Psoas muscle (tissue), 7 donors: ENCODE measurements at regions not wholly inside any gene's neighbourhood (a gene's known extent, or its start where the extent isn't known, plus 50 kb on each side); places are given as distances from the start of the nearest gene placed in this dataset.
"Not testable (repeated sequence)": the region's sequence is repeated elsewhere in the genome, so short reads cannot be mapped to it uniquely, and the experiment has no call there.

Experiments
- ATAC-seq, 4 donors: fragments of 200-7000 bp; cut with Tn5 transposase; one replicate each; pipeline ENCODE4 v1.9.1; 2020; ENCODE audit warnings: moderate library complexity in 3 of 4, mild to moderate bottlenecking in 2 of 4
- DNase-seq, 2 donors: peaks; one replicate each; pipeline ENCODE4 v3.0.0-alpha.2; 2020
- H3K27ac ChIP-seq: fragments of 200-600 bp; one replicate; pipeline ENCODE4 v1.8.0; 2022
- H3K27me3 ChIP-seq, 3 donors: fragments of 200-600 bp in 1 of 3; one replicate each; pipeline versions ENCODE4 v1.6.1 to v1.8.0; 2013 to 2022; ENCODE audit warnings: low read length in 2 of 3, mild to moderate bottlenecking in 2 of 3, moderate library complexity in 1 of 3; ENCODE audit not compliant: insufficient read depth in 3 of 3
- H3K36me3 ChIP-seq, 2 donors: fragments of 200-600 bp in 1 of 2; one replicate each; pipeline versions ENCODE4 v1.6.1 to v1.8.0; 2013 to 2022; ENCODE audit warnings: low read depth in 1 of 2, mild to moderate bottlenecking in 1 of 2, moderate library complexity in 1 of 2; ENCODE audit not compliant: insufficient read depth in 1 of 2
- H3K4me1 ChIP-seq: fragments of 200-600 bp; one replicate; pipeline ENCODE4 v1.8.0; 2022
- H3K4me3 ChIP-seq: fragments of 200-600 bp; one replicate; pipeline ENCODE4 v1.8.0; 2022; ENCODE audit warnings: mild to moderate bottlenecking
- H3K9me3 ChIP-seq: fragments of 200-600 bp; one replicate; pipeline ENCODE4 v1.8.0; 2022
- CTCF ChIP-seq: fragments of 200-600 bp; IDR thresholded peaks from one replicate; pipeline ENCODE4 v1.8.0; 2022; ENCODE audit warnings: antibody characterized with exemption
- WGBS, 3 donors: extraction: QIAGEN DNeasy Blood & Tissue Kit; methylation state at CpG; one replicate each; pipeline versions ENCODE4 v1.1.6 to v1.1.7; 2013; 5-methylcytosine and 5-hydroxymethylcytosine counted together
- intact Hi-C, 2 donors: fragments of 100-400 bp; cut with DNase I; formaldehyde crosslinking; loops; one replicate each; pipeline versions ENCODE4 v1.11.0 to v1.14.2; 2022
- donor health status: healthy with polysubstance abuse.
- donor health status: DM: no; HTN: no; CAD: no; lungs with moderate emphysema.
- donor health status: Bipolar disorder and iron deficiency.
- donor health status: healthy.
- donor health status: DM: yes; HTN: yes; CAD: no.
- donor health status: DM: no; HTN: no; CAD: no.
- donor health status: DM: yes; HTN: yes; CAD: no.

- H3K4me1 ChIP-seq, result no peaks in the 10 kb centered on the region
- peaks cover 0 to 12% (median 5%) of the 10 kb centered on the region in 3 donors for H3K27me3 ChIP-seq
- ATAC-seq (peak in 3 of 4 donors; percentile 61 to 73 (median 73)), DNase-seq (peak; percentile 27 to 62)
- H3K27ac ChIP-seq, result no peak overlapping the region
- no peaks in the 10 kb centered on the region for H3K36me3 ChIP-seq
- TF ChIP-seq CTCF, result no peak
- H3K9me3 ChIP-seq, result no peaks in the 10 kb centered on the region
- 59 to 69% (median 63%) methylated on average over 11 of the region's 11 CpGs for WGBS, 3 donors
- no peak overlapping the region for H3K4me3 ChIP-seq
- intact Hi-C loops, result no loop called here
These were observed 71.3 kb downstream of the SOX9 start for GRCh38 chr17:72191921-72192799.

GRCh38 chr17:72192800-72193192, 72.0 kb downstream of the SOX9 start:
- Histone ChIP-seq H3K4me1 (no peaks in the 10 kb centered on the region), H3K4me3 (no peak overlapping the region), H3K36me3 (no peaks in the 10 kb centered on the region), H3K9me3 (no peaks in the 10 kb centered on the region), H3K27me3 (peaks cover 0 to 12% (median 5%) of the 10 kb centered on the region in 3 donors), H3K27ac (no peak overlapping the region)
- 61 to 75% (median 64%) methylated on average over 4 of the region's 4 CpGs for WGBS, 3 donors
- ATAC-seq (no peak), DNase-seq (no peak)
- intact Hi-C loops, result no loop called here
- no peak for TF ChIP-seq CTCF

GRCh38 chr17:72193391-72194106, 72.7 kb downstream of the SOX9 start:
- no peak overlapping the region for H3K27ac ChIP-seq
- WGBS, 3 donors, result 48 to 72% (median 53%) methylated on average over 10 of the region's 10 CpGs
- peaks cover 0 to 12% (median 4%) of the 10 kb centered on the region in 3 donors for H3K27me3 ChIP-seq
- intact Hi-C loops, result no loop called here
- no peaks in the 10 kb centered on the region for H3K36me3 ChIP-seq
- no peak for TF ChIP-seq CTCF
- H3K9me3 ChIP-seq, result no peaks in the 10 kb centered on the region
- DNase-seq (peak; percentile 38 to 67), ATAC-seq (peak in 2 of 4 donors; percentile 55 to 57)
- H3K4me3 ChIP-seq, result no peak overlapping the region
- no peaks in the 10 kb centered on the region for H3K4me1 ChIP-seq

- H3K27ac ChIP-seq, ATAC-seq, DNase-seq, H3K4me1 ChIP-seq, H3K9me3 ChIP-seq, H3K36me3 ChIP-seq, H3K4me3 ChIP-seq, intact Hi-C loops: not testable (repeated sequence)
- H3K27me3 ChIP-seq, result peaks cover 0 to 12% (median 0%) of the 10 kb centered on the region in 3 donors
- 94 to 96% (median 94%) methylated on average over 10 of the region's 10 CpGs for WGBS, 3 donors
These were observed 73.3 kb downstream of the SOX9 start for GRCh38 chr17:72194107-72194440.

GRCh38 chr17:72199256-72199655, 78.4 kb downstream of the SOX9 start:
- Histone ChIP-seq H3K9me3 (no peaks in the 10 kb centered on the region), H3K36me3 (no peaks in the 10 kb centered on the region), H3K27ac (no peak overlapping the region), H3K4me1 (no peaks in the 10 kb centered on the region), H3K27me3 (peaks cover 0 to 17% (median 3%) of the 10 kb centered on the region in 3 donors), H3K4me3 (no peak overlapping the region)
- TF ChIP-seq CTCF, result no peak
- intact Hi-C loops, result no loop called here
- DNase-seq (no peak), ATAC-seq (no peak)
